Astrocyte (in vitro differentiated cells and primary cell): ENCODE measurements at regions not wholly inside any gene's neighbourhood (a gene's known extent, or its start where the extent isn't known, plus 50 kb on each side); places are given as distances from the start of the nearest gene placed in this dataset.

Experiments
- DNase-seq: peaks from one replicate; pipeline ENCODE4 v3.0.0-alpha.2; 2010; ENCODE audit warnings: low read depth
- FAIRE-seq: peaks from 2 replicates; lab custom pipeline; 2011; peaks lifted over from hg19 to GRCh38; lab: Jason Lieb, UNC
- H2AFZ ChIP-seq: 2 replicates; pipeline ENCODE4 v1.6.0; 2012; ENCODE audit warnings: low read depth, low read length, inconsistent platforms
- H3K27ac ChIP-seq: 2 replicates; pipeline ENCODE4 v1.5.1; 2011; ENCODE audit warnings: low read depth, low read length, inconsistent platforms
- H3K27me3 ChIP-seq: 2 replicates; pipeline ENCODE4 v1.6.0; 2011; ENCODE audit warnings: low read length, inconsistent platforms; ENCODE audit not compliant: insufficient read depth
- H3K36me3 ChIP-seq: 2 replicates; pipeline ENCODE4 v1.5.1; 2011; ENCODE audit warnings: low read length, inconsistent platforms; ENCODE audit not compliant: insufficient read depth
- H3K4me1 ChIP-seq: 2 replicates; pipeline ENCODE4 v1.5.1; 2011; ENCODE audit warnings: low read length, inconsistent platforms; ENCODE audit not compliant: insufficient read depth
- H3K4me2 ChIP-seq: 2 replicates; pipeline ENCODE4 v1.6.0; 2012; ENCODE audit warnings: low read length, inconsistent platforms
- H3K4me3 ChIP-seq: 2 replicates; pipeline ENCODE4 v1.5.1; 2011; ENCODE audit warnings: low read depth, mild to moderate bottlenecking, low read length, inconsistent platforms; ENCODE audit not compliant: insufficient read depth
- H3K79me2 ChIP-seq: 2 replicates; pipeline ENCODE4 v1.6.0; 2012; ENCODE audit warnings: mild to moderate bottlenecking, low read length, inconsistent platforms; ENCODE audit not compliant: insufficient read depth
- H3K9ac ChIP-seq: 2 replicates; pipeline ENCODE4 v1.6.0; 2012; ENCODE audit warnings: mild to moderate bottlenecking, low read length, inconsistent platforms
- H3K9me3 ChIP-seq: 2 replicates; pipeline ENCODE4 v1.5.1; 2012; ENCODE audit warnings: low read depth, mild to moderate bottlenecking, low read length, inconsistent platforms; ENCODE audit not compliant: insufficient read depth
- H4K20me1 ChIP-seq: 2 replicates; pipeline ENCODE4 v1.6.0; 2012; ENCODE audit warnings: low read length, inconsistent platforms; ENCODE audit not compliant: insufficient read depth
- H3K27ac Mint-ChIP-seq: one replicate; pipeline ENCODE4 v1.8.0; 2021; ENCODE audit warnings: mild to moderate bottlenecking, mixed read lengths; ENCODE audit not compliant: unreplicated experiment
- H3K27me3 Mint-ChIP-seq: one replicate; pipeline ENCODE4 v1.8.0; 2021; ENCODE audit warnings: low read depth, mixed read lengths; ENCODE audit not compliant: unreplicated experiment
- H3K36me3 Mint-ChIP-seq: one replicate; pipeline ENCODE4 v1.8.0; 2021; ENCODE audit warnings: low read depth, mixed read lengths; ENCODE audit not compliant: unreplicated experiment
- H3K4me1 Mint-ChIP-seq: one replicate; pipeline ENCODE4 v1.8.0; 2021; ENCODE audit warnings: low read depth, mixed read lengths; ENCODE audit not compliant: unreplicated experiment
- H3K4me3 Mint-ChIP-seq: one replicate; pipeline ENCODE4 v1.8.0; 2021; ENCODE audit warnings: mild to moderate bottlenecking, moderate library complexity, mixed read lengths; ENCODE audit not compliant: unreplicated experiment
- H3K9me3 Mint-ChIP-seq: one replicate; pipeline ENCODE4 v1.8.0; 2021; ENCODE audit warnings: mild to moderate bottlenecking, mixed read lengths; ENCODE audit not compliant: unreplicated experiment
- CTCF ChIP-seq: IDR thresholded peaks from 2 replicates; pipeline ENCODE4 v1.5.1; 2011; ENCODE audit warnings: low read depth, mild to moderate bottlenecking, inconsistent platforms, low read length, moderate library complexity; ENCODE audit not compliant: insufficient read depth
- EZH2 ChIP-seq: IDR thresholded peaks from 2 replicates; pipeline ENCODE4 v1.6.1; 2012; ENCODE audit warnings: mild to moderate bottlenecking, low read length, inconsistent platforms; ENCODE audit not compliant: insufficient read depth

GRCh38 chr3:152770296-152770695 is 64.6 kb upstream of the P2RY1 start:
- no peaks in the 10 kb centered on the region for H3K4me1 ChIP-seq
- no peaks in the 10 kb centered on the region for H3K4me1 Mint-ChIP-seq
- TF ChIP-seq EZH2 (no peak), CTCF (no peak)
- no peaks in the 10 kb centered on the region for H3K27me3 Mint-ChIP-seq
- no peaks in the 10 kb centered on the region for H3K27me3 ChIP-seq
- H3K9me3 ChIP-seq: no peaks in the 10 kb centered on the region
- no peak overlapping the region for H3K27ac Mint-ChIP-seq
- no peaks in the 10 kb centered on the region for H4K20me1 ChIP-seq
- FAIRE-seq (no peak), DNase-seq (no peak)
- no peaks in the 10 kb centered on the region for H3K36me3 ChIP-seq
- no peak overlapping the region for H3K9ac ChIP-seq
- no peaks in the 10 kb centered on the region for H3K9me3 Mint-ChIP-seq
- H3K4me3 Mint-ChIP-seq: no peak overlapping the region
- H2AFZ ChIP-seq: no peak overlapping the region
- no peak overlapping the region for H3K4me2 ChIP-seq
- no peaks in the 10 kb centered on the region for H3K36me3 Mint-ChIP-seq
- no peak overlapping the region for H3K27ac ChIP-seq
- no peak overlapping the region for H3K4me3 ChIP-seq
- no peaks in the 10 kb centered on the region for H3K79me2 ChIP-seq

GRCh38 chr3:152771120-152771519 is 63.8 kb upstream of the P2RY1 start:
- Mint-ChIP-seq H3K4me1 (no peaks in the 10 kb centered on the region), H3K4me3 (no peak overlapping the region), H3K27me3 (no peaks in the 10 kb centered on the region), H3K9me3 (no peaks in the 10 kb centered on the region), H3K27ac (no peak overlapping the region), H3K36me3 (no peaks in the 10 kb centered on the region)
- H3K4me3 ChIP-seq: no peak overlapping the region
- H3K27me3 ChIP-seq: no peaks in the 10 kb centered on the region
- H3K9ac ChIP-seq: no peak overlapping the region
- no peak for FAIRE-seq
- H3K9me3 ChIP-seq: no peaks in the 10 kb centered on the region
- H3K4me2 ChIP-seq: no peak overlapping the region
- no peak overlapping the region for H3K27ac ChIP-seq
- no peak for DNase-seq
- H3K79me2 ChIP-seq: no peaks in the 10 kb centered on the region
- no peak overlapping the region for H2AFZ ChIP-seq
- no peaks in the 10 kb centered on the region for H4K20me1 ChIP-seq
- H3K4me1 ChIP-seq: no peaks in the 10 kb centered on the region
- TF ChIP-seq EZH2 (no peak), CTCF (no peak)
- H3K36me3 ChIP-seq: no peaks in the 10 kb centered on the region

- Mint-ChIP-seq H3K36me3 (no peaks in the 10 kb centered on the region), H3K4me3 (no peak overlapping the region), H3K27ac (no peak overlapping the region), H3K4me1 (no peaks in the 10 kb centered on the region), H3K9me3 (no peaks in the 10 kb centered on the region), H3K27me3 (no peaks in the 10 kb centered on the region)
- H2AFZ ChIP-seq: no peak overlapping the region
- DNase-seq (no peak), FAIRE-seq (no peak)
- H3K4me1 ChIP-seq: no peaks in the 10 kb centered on the region
- H3K4me2 ChIP-seq: no peak overlapping the region
- H3K36me3 ChIP-seq: no peaks in the 10 kb centered on the region
- H3K4me3 ChIP-seq: no peak overlapping the region
- H3K9ac ChIP-seq: no peak overlapping the region
- H3K79me2 ChIP-seq: no peaks in the 10 kb centered on the region
- no peak for TF ChIP-seq CTCF
- TF ChIP-seq EZH2: no peak
- no peaks in the 10 kb centered on the region for H4K20me1 ChIP-seq
- H3K27ac ChIP-seq: no peak overlapping the region
- no peaks in the 10 kb centered on the region for H3K27me3 ChIP-seq
- H3K9me3 ChIP-seq: no peaks in the 10 kb centered on the region
These were observed 62.2 kb upstream of the P2RY1 start for GRCh38 chr3:152772674-152773225.
